CD4-positive, alpha-beta T cell (primary cell): ENCODE measurements at regions not wholly inside any gene's neighbourhood (a gene's known extent, or its start where the extent isn't known, plus 50 kb on each side); places are given as distances from the start of the nearest gene placed in this dataset.
"Not testable (repeated sequence)": the region's sequence is repeated elsewhere in the genome, so short reads cannot be mapped to it uniquely, and the experiment has no call there.

Experiments used
- ATAC-seq: fragments of 200-7000 bp; cut with Tn5 transposase; one replicate; pipeline ENCODE4 v1.10.0; 2022; ENCODE audit warnings: mild to moderate bottlenecking; ENCODE audit not compliant: poor library complexity
- CTCF ChIA-PET: fragments of 350-600 bp; sonication (Branson Sonifier 250); formaldehyde crosslinking; loops from one replicate; lab custom pipeline; 2021; ENCODE audit warnings: antibody characterized with exemption, inconsistent platforms; lab: Charles Lee
- POLR2A ChIA-PET: fragments of 350-600 bp; sonication (Branson Sonifier 250); formaldehyde crosslinking; loops from one replicate; lab custom pipeline; 2021; ENCODE audit warnings: antibody characterized with exemption, inconsistent platforms; lab: Charles Lee
- DNase-seq, 14 experiments: peaks; one replicate each; pipeline ENCODE4 v3.0.0-alpha.2; 2013 to 2020; ENCODE audit warnings: mixed read lengths in 2 of 14
- H3K27ac ChIP-seq, 2 donors: one replicate each; pipeline versions ENCODE4 v1.5.1 to v1.7.0; 2013; ENCODE audit warnings: low read length in 2 of 2, low read depth in 1 of 2, mild to moderate bottlenecking in 1 of 2
- H3K27me3 ChIP-seq, 2 experiments: 1 replicate in 1 of 2; 2 replicates in 1 of 2; pipeline versions ENCODE4 v1.6.1 to v1.7.0; 2013; ENCODE audit warnings: low read length in 2 of 2, control low read depth in 1 of 2, mild to moderate bottlenecking in 1 of 2, moderate library complexity in 1 of 2; ENCODE audit not compliant: insufficient read depth in 2 of 2, control insufficient read depth in 1 of 2
- H3K36me3 ChIP-seq: one replicate; pipeline ENCODE4 v1.6.1; 2013; ENCODE audit warnings: low read length, control low read depth; ENCODE audit not compliant: insufficient read depth
- H3K4me1 ChIP-seq: one replicate; pipeline ENCODE4 v1.6.1; 2013; ENCODE audit warnings: low read length, control low read depth; ENCODE audit not compliant: insufficient read depth
- H3K4me3 ChIP-seq: one replicate; pipeline ENCODE4 v1.5.1; 2013; ENCODE audit warnings: mild to moderate bottlenecking, low read length, moderate library complexity
- H3K9me3 ChIP-seq, 2 experiments: 1 replicate in 1 of 2; 2 replicates in 1 of 2; pipeline versions ENCODE4 v1.6.1 to v1.7.0; 2013; ENCODE audit warnings: low read length in 2 of 2, mild to moderate bottlenecking in 2 of 2, control low read depth in 1 of 2, moderate library complexity in 1 of 2; ENCODE audit not compliant: control insufficient read depth in 1 of 2, insufficient read depth in 1 of 2
- H3K27ac Mint-ChIP-seq: one replicate; pipeline ENCODE4 v1.8.0; 2020; ENCODE audit warnings: mixed read lengths
- H3K27me3 Mint-ChIP-seq: one replicate; pipeline ENCODE4 v1.8.0; 2021; ENCODE audit warnings: mixed read lengths
- H3K36me3 Mint-ChIP-seq: one replicate; pipeline ENCODE4 v1.8.0; 2021; ENCODE audit warnings: low read depth, mixed read lengths
- H3K4me1 Mint-ChIP-seq: one replicate; pipeline ENCODE4 v1.8.0; 2021; ENCODE audit warnings: low read depth, mixed read lengths
- H3K4me3 Mint-ChIP-seq: one replicate; pipeline ENCODE4 v1.8.0; 2020; ENCODE audit warnings: mild to moderate bottlenecking, mixed read lengths
- H3K9me3 Mint-ChIP-seq: one replicate; pipeline ENCODE4 v1.8.0; 2020; ENCODE audit warnings: mixed read lengths
- intact Hi-C, 2 experiments: fragments of 100-400 bp; cut with DNase I in 1 of 2; cut with micrococcal nuclease in 1 of 2; formaldehyde crosslinking; loops; one replicate each; pipeline versions ENCODE4 v1.15.1 to v1.9.0; 2023 to 2025; cut with DNase I, micrococcal nuclease
- TF ChIP-seq, protein P1 (sequence below): fragments of 200-600 bp; IDR thresholded peaks from one replicate; pipeline ENCODE4 v1.8.0; 2022; ENCODE audit warnings: antibody characterized with exemption, mild to moderate bottlenecking

DNA sequence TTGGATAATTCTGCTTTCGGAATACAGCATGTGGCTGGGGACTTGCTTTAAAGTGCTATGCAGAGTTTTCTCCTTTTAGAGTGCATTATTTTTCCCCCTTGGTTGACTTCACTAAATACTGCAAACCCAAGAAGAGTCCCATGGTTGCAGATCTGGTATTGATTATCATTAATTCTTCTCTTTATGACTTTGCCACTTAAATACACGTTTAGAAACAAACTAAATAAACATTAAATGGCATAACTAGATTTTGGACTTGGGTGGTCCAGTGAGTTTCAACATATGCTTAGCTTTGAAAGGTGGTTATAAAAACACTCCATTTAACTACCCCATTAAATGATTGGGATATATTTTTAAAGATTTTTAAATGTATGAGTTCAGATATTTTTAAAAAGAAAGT is 279.2 kb downstream of the SOX4 start:
- Mint-ChIP-seq H3K36me3 (peaks cover 5% of the 10 kb centered on the region), H3K27ac (no peak overlapping the region), H3K4me3 (no peak overlapping the region), H3K27me3 (no peaks in the 10 kb centered on the region), H3K9me3 (peaks cover 6% of the 10 kb centered on the region), H3K4me1 (peaks cover 8% of the 10 kb centered on the region)
- TF ChIP-seq, protein P1, sequence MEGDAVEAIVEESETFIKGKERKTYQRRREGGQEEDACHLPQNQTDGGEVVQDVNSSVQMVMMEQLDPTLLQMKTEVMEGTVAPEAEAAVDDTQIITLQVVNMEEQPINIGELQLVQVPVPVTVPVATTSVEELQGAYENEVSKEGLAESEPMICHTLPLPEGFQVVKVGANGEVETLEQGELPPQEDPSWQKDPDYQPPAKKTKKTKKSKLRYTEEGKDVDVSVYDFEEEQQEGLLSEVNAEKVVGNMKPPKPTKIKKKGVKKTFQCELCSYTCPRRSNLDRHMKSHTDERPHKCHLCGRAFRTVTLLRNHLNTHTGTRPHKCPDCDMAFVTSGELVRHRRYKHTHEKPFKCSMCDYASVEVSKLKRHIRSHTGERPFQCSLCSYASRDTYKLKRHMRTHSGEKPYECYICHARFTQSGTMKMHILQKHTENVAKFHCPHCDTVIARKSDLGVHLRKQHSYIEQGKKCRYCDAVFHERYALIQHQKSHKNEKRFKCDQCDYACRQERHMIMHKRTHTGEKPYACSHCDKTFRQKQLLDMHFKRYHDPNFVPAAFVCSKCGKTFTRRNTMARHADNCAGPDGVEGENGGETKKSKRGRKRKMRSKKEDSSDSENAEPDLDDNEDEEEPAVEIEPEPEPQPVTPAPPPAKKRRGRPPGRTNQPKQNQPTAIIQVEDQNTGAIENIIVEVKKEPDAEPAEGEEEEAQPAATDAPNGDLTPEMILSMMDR = no peak
- POLR2A ChIA-PET = no interaction called here
- Histone ChIP-seq H3K9me3 (peaks cover 0 to 4% of the 10 kb centered on the region in 2 experiments), H3K36me3 (no peaks in the 10 kb centered on the region), H3K27ac (no peak overlapping the region), H3K27me3 (no peaks in the 10 kb centered on the region), H3K4me3 (no peak overlapping the region), H3K4me1 (no peaks in the 10 kb centered on the region)
- CTCF ChIA-PET = no interaction called here
- intact Hi-C loops = no loop called here
- DNase-seq (no peak), ATAC-seq (no peak)

DNA sequence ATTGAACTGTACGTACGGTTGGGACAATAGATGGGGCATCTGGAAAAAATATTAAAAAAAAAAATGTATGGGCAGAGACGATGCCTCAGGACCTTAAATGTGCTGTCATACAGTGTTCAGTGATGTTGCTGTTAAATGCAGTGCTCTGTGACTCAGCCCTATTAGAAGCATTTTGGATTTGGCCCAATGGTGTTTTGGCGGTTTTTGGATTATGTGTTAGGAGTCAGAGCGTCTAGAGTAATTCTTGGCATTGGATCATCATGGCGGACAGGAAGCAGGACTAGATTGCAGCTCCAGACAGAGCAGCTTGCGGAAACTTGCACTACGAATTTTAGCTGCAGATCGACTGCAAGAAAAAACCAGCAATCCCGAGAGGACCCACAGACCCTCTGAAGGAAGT is 280.0 kb downstream of the SOX4 start:
- CTCF ChIA-PET = no interaction called here
- intact Hi-C loops = no loop called here

DNA sequence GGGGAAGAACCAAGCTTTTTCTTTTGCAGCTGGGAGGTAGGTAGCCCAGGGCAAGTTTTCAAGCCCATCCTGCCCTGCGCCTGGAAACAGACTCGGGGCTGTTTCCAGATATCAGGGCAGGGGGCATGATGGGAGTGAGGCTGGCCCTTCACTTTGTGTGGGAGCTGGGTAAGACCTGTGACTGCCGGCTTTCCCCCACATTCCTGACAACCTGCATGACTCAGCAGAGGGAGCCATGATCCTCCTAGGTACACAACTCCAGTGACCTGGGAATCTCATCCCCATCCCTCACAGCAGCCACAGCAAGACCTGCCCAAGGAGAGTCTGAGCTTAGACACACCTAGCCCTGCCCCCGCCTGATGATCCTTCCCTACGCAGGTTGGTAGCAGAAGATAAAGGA is 280.8 kb downstream of the SOX4 start:
- Histone ChIP-seq H3K27ac (no peak overlapping the region), H3K4me1 (no peaks in the 10 kb centered on the region), H3K27me3 (no peaks in the 10 kb centered on the region), H3K9me3 (peaks cover 0 to 4% of the 10 kb centered on the region in 2 experiments), H3K4me3 (no peak overlapping the region), H3K36me3 (no peaks in the 10 kb centered on the region)
- no peak overlapping the region for H3K4me3 Mint-ChIP-seq
- H3K4me1 Mint-ChIP-seq = peaks cover 8% of the 10 kb centered on the region
- no peak overlapping the region for H3K27ac Mint-ChIP-seq
- intact Hi-C loops = no loop called here
- ATAC-seq = no peak
- no peak for DNase-seq
- ChIA-PET POLR2A (no interaction called here), CTCF (no interaction called here)
- H3K36me3 Mint-ChIP-seq = peaks cover 5% of the 10 kb centered on the region
- H3K27me3 Mint-ChIP-seq = no peaks in the 10 kb centered on the region
- peaks cover 6% of the 10 kb centered on the region for H3K9me3 Mint-ChIP-seq
- TF ChIP-seq, protein P1 = no peak

More for the DNA sequence above, 280.0 kb downstream of the SOX4 start:
- no peak for ATAC-seq
- Histone ChIP-seq H3K4me1 (no peaks in the 10 kb centered on the region), H3K4me3 (no peak overlapping the region), H3K36me3 (no peaks in the 10 kb centered on the region), H3K9me3 (peaks cover 0 to 4% of the 10 kb centered on the region in 2 experiments), H3K27me3 (no peaks in the 10 kb centered on the region), H3K27ac (no peak overlapping the region)
- H3K4me3 Mint-ChIP-seq = no peak overlapping the region
- H3K27ac Mint-ChIP-seq = no peak overlapping the region
- H3K36me3 Mint-ChIP-seq = peaks cover 5% of the 10 kb centered on the region
- POLR2A ChIA-PET = no interaction called here
- no peaks in the 10 kb centered on the region for H3K27me3 Mint-ChIP-seq
- H3K9me3 Mint-ChIP-seq = peaks cover 6% of the 10 kb centered on the region
- TF ChIP-seq, protein P1 = no peak
- H3K4me1 Mint-ChIP-seq = peaks cover 8% of the 10 kb centered on the region
- no peak for DNase-seq

DNA sequence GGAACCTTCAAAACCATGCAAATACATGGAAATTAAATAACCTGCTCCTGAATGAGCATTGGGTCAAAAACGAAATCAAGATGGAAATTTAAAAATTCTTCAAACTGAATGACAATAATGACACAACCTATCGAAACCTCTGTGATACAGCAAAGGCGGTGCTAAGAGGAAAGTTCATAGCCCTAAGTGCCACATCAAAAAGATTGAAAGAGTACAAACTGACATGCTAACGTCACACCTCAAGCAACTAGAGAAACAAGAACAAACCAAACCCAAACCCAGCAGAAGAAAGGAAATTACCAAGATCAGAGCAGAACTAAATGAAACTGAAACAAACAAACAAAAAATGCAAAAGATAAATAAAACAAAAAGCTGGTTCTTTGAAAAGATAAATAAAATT is 283.5 kb downstream of the SOX4 start:
- H3K4me1 ChIP-seq, H3K27ac ChIP-seq, H3K27me3 ChIP-seq, POLR2A ChIA-PET, CTCF ChIA-PET, H3K27me3 Mint-ChIP-seq, H3K9me3 ChIP-seq, H3K36me3 Mint-ChIP-seq, H3K4me3 ChIP-seq, H3K4me1 Mint-ChIP-seq, H3K36me3 ChIP-seq: not testable (repeated sequence)
- H3K4me3 Mint-ChIP-seq = peak overlapping the region; percentile 31
- intact Hi-C loops = loop anchor here in 1 of 2 experiments (2.0 kb wide), 1 partner anchor 272 kb away; no protein-coding TSS in a partner anchor
- ATAC-seq (peak; percentile 61), DNase-seq (peak in 4 of 14 experiments; percentile 8 to 47 (median 30))
- H3K27ac Mint-ChIP-seq = peak overlapping the region; percentile 70
- H3K9me3 Mint-ChIP-seq = peaks cover 12% of the 10 kb centered on the region

DNA sequence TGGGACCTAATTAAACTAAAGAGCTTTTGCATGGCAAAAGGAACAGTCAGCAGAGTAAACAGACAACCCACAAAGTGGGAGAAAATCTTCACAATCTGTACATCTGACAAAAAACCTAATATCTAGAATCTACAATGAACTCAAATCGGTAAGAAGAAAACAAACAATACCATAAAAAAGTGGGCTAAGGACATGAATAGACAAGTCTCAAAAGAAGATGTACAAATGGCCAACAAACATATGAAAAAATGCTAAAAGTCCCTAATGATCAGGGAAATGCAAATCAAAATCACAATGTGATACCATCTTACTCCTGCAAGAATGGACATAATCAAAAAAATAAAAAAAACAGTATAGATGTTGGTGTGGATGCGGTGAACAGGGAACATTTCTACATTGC is 286.7 kb downstream of the SOX4 start:
- H3K27ac ChIP-seq, CTCF ChIA-PET, intact Hi-C loops, H3K9me3 ChIP-seq, H3K27me3 Mint-ChIP-seq, H3K36me3 ChIP-seq, POLR2A ChIA-PET, H3K36me3 Mint-ChIP-seq, H3K27ac Mint-ChIP-seq, H3K4me1 ChIP-seq, ATAC-seq, H3K4me3 ChIP-seq, DNase-seq, H3K27me3 ChIP-seq, H3K4me3 Mint-ChIP-seq: not testable (repeated sequence)
- Mint-ChIP-seq H3K4me1 (peaks cover 19% of the 10 kb centered on the region), H3K9me3 (peaks cover 12% of the 10 kb centered on the region)
